OCI-LY1 (cell line): ENCODE measurements at regions not wholly inside any gene's neighbourhood (a gene's known extent, or its start where the extent isn't known, plus 50 kb on each side); places are given as distances from the start of the nearest gene placed in this dataset.

Source experiments
- CTCF ChIP-seq: fragments of 200-600 bp; sonication (generic), shearing (Covaris generic); IDR thresholded peaks from 2 replicates; pipeline ENCODE4 v1.5.1; 2017; ENCODE audit warnings: mild to moderate bottlenecking, antibody characterized with exemption, low read length, moderate library complexity, mixed read lengths
- EZH2 ChIP-seq: fragments of 200-600 bp; sonication (generic), shearing (Covaris generic); IDR thresholded peaks from 2 replicates; pipeline ENCODE4 v1.8.0; 2017; ENCODE audit warnings: borderline replicate concordance, mixed run types, mild to moderate bottlenecking, antibody characterized with exemption, low read length, moderate library complexity, mixed read lengths

- TF ChIP-seq CTCF (no peak), EZH2 (no peak)
Measured at GRCh38 chr1:71223641-71224340, 143.0 kb upstream of the ZRANB2 start.
